IPS-11a (cell line): ENCODE measurements at regions not wholly inside any gene's neighbourhood (a gene's known extent, or its start where the extent isn't known, plus 50 kb on each side); places are given as distances from the start of the nearest gene placed in this dataset.

Experiments
- H3K4me3 ChIP-seq: one replicate; pipeline ENCODE4 v1.5.1; 2013; ENCODE audit warnings: low read depth, low read length, control low read depth

DNA sequence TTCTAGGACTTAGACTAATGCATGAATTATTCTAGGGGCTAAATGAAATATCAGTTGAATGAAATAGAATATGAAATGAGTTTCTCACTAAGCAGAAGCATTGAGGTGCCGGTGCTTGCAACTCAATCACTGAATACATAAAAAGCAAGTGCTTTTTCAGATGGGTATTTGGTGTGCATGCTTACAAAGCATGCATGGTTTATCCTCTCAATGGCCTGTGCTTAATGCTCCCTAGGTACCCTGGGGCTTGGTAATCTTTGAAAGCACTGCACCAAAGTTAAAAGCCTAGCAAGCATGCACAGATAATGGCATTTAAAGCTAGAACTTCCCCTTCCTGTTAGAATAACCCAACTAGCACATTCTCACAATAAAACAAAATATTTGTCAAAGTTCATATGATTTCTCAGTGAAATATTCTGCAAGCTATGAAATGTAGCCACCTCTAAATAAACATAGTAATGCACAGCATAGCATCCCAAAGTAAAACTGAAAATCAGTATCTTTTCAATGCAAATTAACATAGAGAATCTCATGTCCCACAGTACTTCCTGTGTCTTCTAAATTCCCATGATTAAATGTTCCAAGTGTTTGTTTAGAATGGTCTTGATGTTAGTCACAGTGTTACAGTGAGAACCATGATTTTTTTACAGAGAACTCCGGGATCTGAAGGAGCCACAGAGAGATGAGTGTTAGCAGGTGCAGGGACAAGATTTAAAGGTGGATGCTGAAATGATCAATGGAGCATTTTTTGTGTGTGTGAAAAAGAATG is 143.4 kb upstream of the CDH6 start:
- H3K4me3 ChIP-seq, result no peak overlapping the region

- H3K4me3 ChIP-seq, result no peak overlapping the region
Measured at GRCh38 chr5:31049461-31049860, 144.0 kb upstream of the CDH6 start.

DNA sequence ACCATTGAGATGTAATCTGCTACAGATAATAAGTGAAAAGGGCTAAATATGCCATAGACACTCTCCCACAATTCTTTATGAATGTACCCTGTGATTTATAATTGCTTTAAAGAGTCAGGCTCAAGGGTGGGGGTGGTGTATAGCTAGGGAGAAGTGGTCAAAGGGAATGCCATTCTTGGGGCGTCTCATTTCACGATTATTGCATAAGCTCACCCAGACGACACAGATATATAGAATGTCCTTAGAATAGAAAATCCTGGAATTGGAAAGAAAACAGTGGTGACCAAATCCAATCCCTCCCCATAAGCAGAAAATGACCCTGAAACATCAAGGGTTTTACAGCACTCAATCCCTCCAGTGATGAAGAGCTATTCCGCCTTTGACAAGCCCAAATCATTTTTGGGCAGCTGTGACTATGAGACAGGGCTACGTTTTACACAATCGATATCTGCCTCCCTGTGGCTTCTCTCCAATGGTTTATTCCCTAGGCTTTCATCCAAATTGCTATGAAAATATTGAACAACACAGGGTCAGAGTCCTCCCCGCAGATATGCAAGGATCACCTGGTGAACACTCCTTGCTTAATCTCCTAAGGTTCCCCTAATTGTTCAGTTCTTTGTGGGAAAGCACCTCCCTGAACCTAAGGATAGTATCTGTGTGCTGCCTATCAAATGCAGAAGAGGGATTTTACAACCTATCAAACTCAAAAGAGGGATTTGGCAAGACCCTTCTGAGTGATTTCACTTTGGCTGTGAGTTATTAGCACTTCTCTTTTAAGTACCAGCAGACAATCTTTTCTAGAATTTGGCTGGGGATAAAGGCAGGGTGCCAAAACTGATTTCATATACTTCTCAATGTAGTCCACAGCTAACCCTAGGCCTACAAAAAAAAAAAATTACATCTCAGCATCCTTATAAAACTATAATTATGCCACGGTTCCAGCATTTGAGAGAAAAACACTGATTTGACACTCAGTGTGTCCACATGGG is 144.9 kb upstream of the CDH6 start:
- no peak overlapping the region for H3K4me3 ChIP-seq

DNA sequence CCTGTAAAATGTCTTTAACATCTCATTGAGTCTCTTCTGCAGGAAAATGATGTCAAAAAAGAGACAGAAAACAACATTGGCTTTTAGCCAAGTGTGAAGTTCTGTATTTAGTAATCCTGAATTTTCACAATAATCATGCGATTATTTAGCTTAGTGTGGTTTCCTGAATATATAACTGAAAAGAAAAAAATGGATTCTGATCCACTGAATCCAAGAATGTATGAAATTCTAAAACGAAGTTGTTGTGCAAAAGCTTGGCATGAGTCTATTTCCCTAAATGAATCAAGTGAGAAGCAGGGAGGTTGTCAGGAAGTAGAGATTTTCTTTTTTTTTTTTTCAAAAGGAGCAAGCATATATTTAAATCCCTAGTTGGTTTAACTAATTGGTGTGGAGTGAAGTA is 145.9 kb upstream of the CDH6 start:
- H3K4me3 ChIP-seq, result no peak overlapping the region

GRCh38 chr5:31047007-31047406 is 146.5 kb upstream of the CDH6 start:
- no peak overlapping the region for H3K4me3 ChIP-seq

GRCh38 chr5:31036411-31036810 is 157.1 kb upstream of the CDH6 start:
- H3K4me3 ChIP-seq, result no peak overlapping the region

DNA sequence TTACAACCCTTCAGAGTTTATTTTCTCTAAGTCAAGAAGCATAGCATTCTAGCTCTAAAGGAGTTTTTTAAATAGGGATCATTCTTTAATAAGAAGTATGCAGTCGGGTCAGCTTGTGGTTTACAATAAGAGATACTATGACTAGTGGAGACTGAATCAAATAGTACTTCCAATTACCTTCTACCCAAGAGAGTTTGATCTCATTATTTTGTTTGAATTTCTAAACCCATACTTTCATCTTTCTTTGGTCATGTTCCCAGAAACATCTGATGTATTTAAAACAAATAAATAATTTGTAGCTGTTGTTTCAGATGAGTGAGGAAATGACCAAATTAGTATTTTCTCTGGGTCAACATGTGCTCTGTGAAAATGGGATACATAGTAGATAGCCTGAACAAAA is 160.2 kb upstream of the CDH6 start:
- H3K4me3 ChIP-seq, result no peak overlapping the region

GRCh38 chr5:31029925-31030324 is 163.6 kb upstream of the CDH6 start:
- no peak overlapping the region for H3K4me3 ChIP-seq

- H3K4me3 ChIP-seq, result no peak overlapping the region
Measured at GRCh38 chr5:31027721-31028120, 165.8 kb upstream of the CDH6 start.

DNA sequence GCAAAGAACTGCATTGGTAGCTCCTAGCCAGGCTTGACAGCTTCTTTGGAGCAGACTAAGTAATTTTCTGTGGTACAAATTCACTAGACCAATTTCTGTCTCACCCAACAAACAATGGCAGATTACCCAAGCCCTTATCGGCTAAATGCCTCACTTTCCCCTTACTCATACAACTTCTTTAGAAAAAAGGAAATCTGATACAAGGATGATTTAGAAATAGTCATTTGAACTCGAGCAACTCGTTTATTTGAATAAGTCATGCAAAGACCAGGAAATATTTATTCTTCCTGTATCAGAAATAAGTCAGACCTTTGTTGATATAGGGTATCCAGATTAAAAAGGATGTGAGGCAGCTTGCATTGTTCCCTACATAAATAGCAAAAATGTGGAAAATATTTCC is 170.4 kb upstream of the CDH6 start:
- H3K4me3 ChIP-seq, result no peak overlapping the region

GRCh38 chr5:31021181-31021624 is 172.3 kb upstream of the CDH6 start:
- H3K4me3 ChIP-seq, result no peak overlapping the region

DNA sequence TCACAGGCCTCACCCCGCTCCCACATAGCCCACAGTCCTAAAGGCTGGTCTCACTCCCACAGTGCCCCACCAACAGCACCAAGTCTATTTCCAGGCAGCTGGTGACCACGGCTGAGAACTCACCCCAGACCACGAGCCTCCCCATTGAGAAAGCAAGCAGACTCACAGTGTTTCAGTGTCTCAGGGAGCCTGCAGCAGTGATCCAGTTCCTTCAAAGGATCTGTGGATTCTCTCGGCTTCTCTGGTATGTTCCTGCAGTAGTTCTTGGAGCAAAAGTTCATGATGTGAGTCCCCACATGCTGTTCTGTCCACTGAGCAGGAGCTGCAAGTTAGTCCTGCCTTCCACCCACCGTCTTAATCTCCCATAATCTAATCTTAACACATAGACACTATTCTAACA is 185.3 kb upstream of the CDH6 start:
- H3K4me3 ChIP-seq, result no peak overlapping the region

DNA sequence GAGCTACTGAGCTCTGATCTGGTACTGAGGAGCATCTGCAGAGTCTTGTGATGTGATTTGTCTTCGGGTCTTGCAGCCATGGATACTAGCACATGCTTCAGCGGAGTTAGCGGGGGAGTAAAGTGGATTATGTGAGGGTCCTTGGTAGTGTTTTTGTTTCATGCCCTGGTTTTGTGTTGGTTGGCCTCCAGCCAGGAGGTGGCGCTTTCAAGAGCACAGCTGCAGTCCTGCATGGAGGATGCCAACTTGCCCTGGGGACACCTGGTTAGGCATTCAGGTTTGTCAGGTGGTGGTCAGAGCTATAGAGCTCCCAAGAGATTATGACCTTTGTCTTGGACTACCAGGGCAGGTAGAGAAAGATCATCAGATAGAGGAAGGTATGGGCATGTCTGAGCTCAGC is 185.8 kb upstream of the CDH6 start:
- H3K4me3 ChIP-seq, result no peak overlapping the region

DNA sequence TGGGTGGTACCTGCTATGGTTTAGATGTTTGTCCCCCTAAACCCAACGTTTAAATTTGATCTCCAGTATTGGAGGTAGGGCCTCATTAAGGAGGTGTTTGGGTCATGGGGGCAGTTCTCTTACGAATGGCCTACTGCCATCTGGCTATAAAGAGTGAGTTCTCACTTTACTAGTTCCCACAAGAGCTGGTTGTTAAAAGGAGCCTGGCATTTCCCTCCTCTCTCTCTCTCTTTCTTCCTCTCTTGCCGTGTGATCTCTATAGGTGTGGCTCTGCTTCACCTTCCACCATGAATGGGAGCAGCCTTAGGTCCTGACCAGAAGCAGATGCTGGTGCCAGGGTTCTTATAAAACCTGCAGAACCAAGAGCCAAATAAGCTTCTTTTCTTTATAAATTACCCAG is 193.2 kb upstream of the CDH6 start:
- H3K4me3 ChIP-seq, result no peak overlapping the region

DNA sequence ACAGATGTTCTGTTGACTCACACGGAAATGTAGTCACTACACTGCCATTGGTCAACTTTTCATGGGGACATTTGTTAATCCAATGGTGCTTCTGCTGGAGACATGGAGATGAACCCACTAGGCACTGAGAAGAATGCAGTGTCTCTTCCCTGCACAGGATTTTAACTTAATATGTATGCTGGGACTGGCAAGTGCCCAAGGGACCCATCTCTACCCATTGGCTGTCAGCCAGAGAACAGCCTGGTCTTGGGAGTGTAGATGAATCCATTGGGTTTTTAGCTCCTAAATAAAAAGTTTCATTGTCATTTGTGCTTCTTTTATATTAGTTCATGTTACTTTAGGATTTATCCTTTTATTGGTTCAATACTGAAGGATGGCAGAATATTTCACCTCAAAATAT is 195.8 kb upstream of the CDH6 start:
- H3K4me3 ChIP-seq, result no peak overlapping the region

DNA sequence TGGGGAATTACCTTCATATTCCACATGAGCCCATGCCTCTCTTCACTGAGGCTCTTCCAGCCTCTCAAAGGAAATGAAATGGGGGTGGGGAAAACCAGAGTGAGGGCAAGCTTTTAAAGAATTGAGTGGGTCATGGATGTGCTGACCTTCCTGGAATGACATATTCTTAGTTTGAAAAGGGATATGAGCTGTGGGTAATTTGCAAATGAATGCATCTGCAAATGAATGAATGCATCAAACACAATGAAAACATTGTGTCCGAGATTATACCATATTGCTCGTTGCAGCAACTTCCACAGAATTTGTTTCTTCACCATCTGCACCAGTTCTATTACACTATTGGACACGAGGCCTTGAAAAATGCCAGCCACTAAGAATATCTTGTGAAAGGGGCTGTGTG is 198.6 kb upstream of the CDH6 start:
- H3K4me3 ChIP-seq, result no peak overlapping the region

GRCh38 chr5:30994176-30994575 is 199.3 kb upstream of the CDH6 start:
- H3K4me3 ChIP-seq, result no peak overlapping the region

DNA sequence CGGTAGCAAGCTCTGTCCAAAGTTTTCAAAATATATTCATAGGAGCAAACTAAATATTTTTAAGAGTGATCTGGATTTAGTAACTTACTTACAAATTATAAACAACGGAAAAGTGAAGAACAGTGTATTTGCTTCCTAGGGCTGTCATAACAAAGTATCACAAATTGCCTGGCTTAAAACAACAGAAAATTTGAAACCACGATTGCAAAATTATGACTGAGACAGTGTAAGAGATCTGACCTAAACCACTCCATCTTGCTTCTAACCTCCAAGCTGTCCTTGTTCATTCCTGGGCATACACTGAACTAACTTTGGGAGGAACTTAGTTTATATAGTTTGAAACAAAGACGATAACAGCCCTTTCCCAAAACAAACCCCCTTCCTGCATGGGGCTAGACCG is 202.0 kb upstream of the CDH6 start:
- no peak overlapping the region for H3K4me3 ChIP-seq

- H3K4me3 ChIP-seq, result no peak overlapping the region
Measured at GRCh38 chr5:30981576-30981975, 211.9 kb upstream of the CDH6 start.

DNA sequence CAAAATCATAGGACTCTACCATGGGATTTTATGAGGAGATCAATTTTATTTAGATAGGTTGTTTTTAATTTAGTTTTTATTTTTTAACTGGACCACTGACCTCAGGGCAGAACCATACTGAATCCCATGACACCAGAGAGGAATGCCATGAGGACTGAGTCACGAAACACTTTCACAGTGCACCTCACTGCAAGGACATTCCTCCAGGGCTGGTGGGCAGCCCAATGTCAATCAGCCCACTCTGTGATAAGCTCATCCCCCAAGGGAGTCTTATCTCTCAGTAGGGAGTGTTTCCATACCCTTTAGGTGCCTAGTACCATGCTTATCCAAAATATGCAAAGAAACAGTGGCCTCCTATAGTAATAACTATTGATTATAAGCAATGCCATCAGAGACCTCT is 224.5 kb upstream of the CDH6 start:
- no peak overlapping the region for H3K4me3 ChIP-seq

DNA sequence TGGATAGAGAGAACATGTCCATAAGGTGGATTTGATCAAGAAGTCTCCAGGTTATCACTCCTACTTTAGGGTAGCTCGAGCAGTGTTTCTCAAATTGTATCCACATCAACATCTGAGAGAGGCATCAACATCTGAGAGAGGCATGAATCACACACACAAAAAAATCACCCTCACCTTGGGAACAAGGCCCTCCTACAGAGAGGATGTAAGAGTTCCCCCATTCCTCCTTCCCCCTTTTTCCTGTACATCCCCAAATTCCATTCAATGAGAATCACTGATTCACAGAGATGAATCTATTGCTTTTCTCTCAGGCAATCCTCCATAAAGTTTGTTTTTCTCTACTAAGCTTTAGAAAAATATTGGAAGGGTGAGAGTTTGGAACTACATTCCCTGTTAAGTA is 233.4 kb upstream of the CDH6 start:
- H3K4me3 ChIP-seq, result no peak overlapping the region

DNA sequence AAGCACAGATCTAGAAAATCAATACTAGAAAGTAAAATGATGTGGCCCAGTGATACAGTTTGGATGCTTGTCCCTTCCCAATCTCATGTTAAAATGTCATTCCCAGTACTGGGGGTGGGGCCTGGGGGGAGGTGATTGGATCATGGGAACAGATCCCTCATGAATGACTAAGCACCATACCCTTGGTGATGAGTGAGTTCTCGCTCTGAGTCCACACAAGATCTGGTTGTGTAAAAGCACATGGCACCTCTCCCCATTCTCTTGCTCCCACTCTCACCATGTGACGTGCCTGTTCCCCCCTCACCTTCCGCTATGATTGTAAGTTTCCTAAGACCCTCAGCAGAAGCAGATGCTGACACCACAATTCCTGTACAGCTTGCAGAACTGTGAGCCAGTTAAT is 234.2 kb upstream of the CDH6 start:
- H3K4me3 ChIP-seq, result no peak overlapping the region
